ENCODE measurements at regions not wholly inside any gene's neighbourhood (a gene's known extent, or its start where the extent isn't known, plus 50 kb on each side); places are given as distances from the start of the nearest gene placed in this dataset.

- Histone ChIP-seq H3K56ac (ENCODE audit: insufficient read length, low read depth, low read length) (no peak overlapping the region), H2BK5ac (ENCODE audit: insufficient read length, low read length) (no peak overlapping the region), H4K91ac (ENCODE audit: insufficient read length, low read depth, low read length) (no peak overlapping the region), H3K79me1 (ENCODE audit: insufficient read depth, low read depth, low read length, poor library complexity, severe bottlenecking) (no peaks in the 10 kb centered on the region), H3K27ac (ENCODE audit: insufficient read length, low read depth, low read length) (no peak overlapping the region), H2BK20ac (ENCODE audit: low read depth, low read length, poor library complexity, severe bottlenecking) (no peak overlapping the region), H2AK5ac (ENCODE audit: insufficient read length, low read length) (no peak overlapping the region), H2BK120ac (ENCODE audit: low read depth, low read length, poor library complexity, severe bottlenecking) (no peak overlapping the region), H2BK12ac (ENCODE audit: insufficient read length, low read depth, low read length) (no peak overlapping the region), H3K4me1 (ENCODE audit: insufficient read depth, low read length) (no peaks in the 10 kb centered on the region), H3K4ac (ENCODE audit: low read depth, low read length) (no peak overlapping the region), H4K20me1 (ENCODE audit: control insufficient read depth, insufficient read depth, insufficient read length) (no peaks in the 10 kb centered on the region), H4K8ac (replicated peaks; ENCODE audit: insufficient read length, low read depth, low read length) (no peak overlapping the region), H2BK15ac (ENCODE audit: low read depth, low read length) (no peak overlapping the region), H3K9me3 (ENCODE audit: control insufficient read depth, low read depth, low read length) (no peaks in the 10 kb centered on the region), H3K4me2 (ENCODE audit: insufficient read depth, insufficient read length, low read length) (no peak overlapping the region), H3K18ac (ENCODE audit: insufficient read length, low read depth, low read length) (no peak overlapping the region), H3K9ac (ENCODE audit: extremely low read depth, insufficient read length, low read length) (no peak overlapping the region), H3K23ac (ENCODE audit: insufficient read length, low read depth, low read length) (no peak overlapping the region), H2AFZ (ENCODE audit: low read length) (no peak overlapping the region), H3K23me2 (ENCODE audit: insufficient read length, low read depth, low read length, poor library complexity, severe bottlenecking) (no peaks in the 10 kb centered on the region), H4K5ac (ENCODE audit: insufficient read length, low read depth, low read length) (no peak overlapping the region), H3K79me2 (ENCODE audit: insufficient read depth, low read length) (no peaks in the 10 kb centered on the region), H3K14ac (ENCODE audit: insufficient read depth, low read length) (no peak overlapping the region), H3K27me3 (ENCODE audit: insufficient read depth, low read length) (no peaks in the 10 kb centered on the region), H3T11ph (ENCODE audit: low read length) (no peak overlapping the region)
- Mint-ChIP-seq H3K4me1 (no peaks in the 10 kb centered on the region), H3K9me3 (peaks cover under 1% of the 10 kb centered on the region in 2 experiments; a peak in 2 of 5 replicates), H3K27me3 (ENCODE audit: low read depth) (no peaks in the 10 kb centered on the region), H3K27ac (no peak overlapping the region), H3K4me3 (no peak overlapping the region), H3K36me3 (ENCODE audit: insufficient read depth in 1 of 3, low read depth in 3 of 3) (no peaks in the 10 kb centered on the region; a peak in 1 of 7 replicates)
- no peak for TF ChIP-seq CTCF (conservative IDR thresholded peaks at IDR 0.05)
- DNase-seq, result no peak
Observed at GRCh38 chr14:40221428-40221827, 789.2 kb upstream of the FBXO33 start.
